Peyer's patch (tissue), 4 donors: ENCODE measurements at regions not wholly inside any gene's neighbourhood (a gene's known extent, or its start where the extent isn't known, plus 50 kb on each side); places are given as distances from the start of the nearest gene placed in this dataset.

Experiments used
- DNase-seq, 3 donors: peaks; one replicate each; pipeline ENCODE4 v3.0.0-alpha.2; 2017 to 2019
- H3K27ac ChIP-seq, 4 donors: fragments of 200-600 bp; sonication (generic); one replicate each; pipeline ENCODE4 v1.5.1; 2016 to 2019
- H3K27me3 ChIP-seq, 2 donors: fragments of 200-600 bp; sonication (generic); one replicate each; pipeline ENCODE4 v1.5.1; 2019
- H3K36me3 ChIP-seq, 3 donors: fragments of 200-600 bp; sonication (generic); one replicate each; pipeline ENCODE4 v1.5.1; 2016 to 2019
- H3K4me1 ChIP-seq, 4 donors: fragments of 200-600 bp; sonication (generic); one replicate each; pipeline ENCODE4 v1.5.1; 2016 to 2019
- H3K4me3 ChIP-seq, 4 donors: fragments of 200-600 bp; sonication (generic); 1 replicate in 3 of 4; 2 replicates in 1 of 4; pipeline ENCODE4 v1.5.1; 2016 to 2019; ENCODE audit warnings: mild to moderate bottlenecking in 1 of 4
- H3K9me3 ChIP-seq, 4 donors: fragments of 200-600 bp; sonication (generic); one replicate each; pipeline ENCODE4 v1.5.1; 2016 to 2019; ENCODE audit warnings: mild to moderate bottlenecking in 1 of 4
- POLR2A ChIP-seq, 2 donors: fragments of 450-650 bp; IDR thresholded peaks; one replicate each; pipeline ENCODE4 v1.5.1; 2017; ENCODE audit warnings: antibody characterized with exemption in 2 of 2, mild to moderate bottlenecking in 2 of 2, moderate library complexity in 2 of 2
- TF ChIP-seq, protein P1 (sequence below), 6 experiments: fragments of 450-650 bp in 4 of 6; fragments of 200-600 bp in 2 of 6; sonication (generic) in 1 of 6; IDR thresholded peaks; one replicate each; pipeline ENCODE4 v1.5.1; 2017 to 2019; ENCODE audit warnings: antibody characterized with exemption in 6 of 6, mild to moderate bottlenecking in 3 of 6, moderate library complexity in 1 of 6

DNA sequence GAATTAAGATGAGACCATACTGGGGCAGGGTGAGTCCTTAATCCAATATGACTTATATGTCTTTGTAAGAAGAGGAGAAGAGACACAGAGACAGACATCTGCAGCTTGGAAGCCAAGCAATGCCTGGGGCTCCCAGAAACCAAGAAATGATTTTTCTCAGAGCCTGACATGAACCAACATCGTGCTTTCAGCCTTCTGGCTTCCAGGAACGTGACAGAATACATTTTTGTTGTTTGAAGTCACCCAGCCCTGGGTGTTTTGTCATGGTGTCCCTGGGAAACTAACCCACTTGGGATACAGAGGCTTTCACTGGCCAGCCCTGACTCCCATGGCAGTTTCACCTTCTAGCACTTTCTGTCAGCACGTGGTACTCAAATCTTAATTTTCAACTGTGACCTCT lies 95.3 kb upstream of the SLC10A2 start:
- H3K27ac ChIP-seq: no peak overlapping the region
- H3K27me3 ChIP-seq: no peaks in the 10 kb centered on the region
- no peaks in the 10 kb centered on the region for H3K4me1 ChIP-seq
- TF ChIP-seq, protein P1, sequence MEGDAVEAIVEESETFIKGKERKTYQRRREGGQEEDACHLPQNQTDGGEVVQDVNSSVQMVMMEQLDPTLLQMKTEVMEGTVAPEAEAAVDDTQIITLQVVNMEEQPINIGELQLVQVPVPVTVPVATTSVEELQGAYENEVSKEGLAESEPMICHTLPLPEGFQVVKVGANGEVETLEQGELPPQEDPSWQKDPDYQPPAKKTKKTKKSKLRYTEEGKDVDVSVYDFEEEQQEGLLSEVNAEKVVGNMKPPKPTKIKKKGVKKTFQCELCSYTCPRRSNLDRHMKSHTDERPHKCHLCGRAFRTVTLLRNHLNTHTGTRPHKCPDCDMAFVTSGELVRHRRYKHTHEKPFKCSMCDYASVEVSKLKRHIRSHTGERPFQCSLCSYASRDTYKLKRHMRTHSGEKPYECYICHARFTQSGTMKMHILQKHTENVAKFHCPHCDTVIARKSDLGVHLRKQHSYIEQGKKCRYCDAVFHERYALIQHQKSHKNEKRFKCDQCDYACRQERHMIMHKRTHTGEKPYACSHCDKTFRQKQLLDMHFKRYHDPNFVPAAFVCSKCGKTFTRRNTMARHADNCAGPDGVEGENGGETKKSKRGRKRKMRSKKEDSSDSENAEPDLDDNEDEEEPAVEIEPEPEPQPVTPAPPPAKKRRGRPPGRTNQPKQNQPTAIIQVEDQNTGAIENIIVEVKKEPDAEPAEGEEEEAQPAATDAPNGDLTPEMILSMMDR (IDR thresholded peaks at IDR 0.05): no peak
- TF ChIP-seq POLR2A (IDR thresholded peaks at IDR 0.05): no peak
- H3K36me3 ChIP-seq: no peaks in the 10 kb centered on the region
- H3K4me3 ChIP-seq: no peak overlapping the region
- no peaks in the 10 kb centered on the region for H3K9me3 ChIP-seq
- DNase-seq: no peak

DNA sequence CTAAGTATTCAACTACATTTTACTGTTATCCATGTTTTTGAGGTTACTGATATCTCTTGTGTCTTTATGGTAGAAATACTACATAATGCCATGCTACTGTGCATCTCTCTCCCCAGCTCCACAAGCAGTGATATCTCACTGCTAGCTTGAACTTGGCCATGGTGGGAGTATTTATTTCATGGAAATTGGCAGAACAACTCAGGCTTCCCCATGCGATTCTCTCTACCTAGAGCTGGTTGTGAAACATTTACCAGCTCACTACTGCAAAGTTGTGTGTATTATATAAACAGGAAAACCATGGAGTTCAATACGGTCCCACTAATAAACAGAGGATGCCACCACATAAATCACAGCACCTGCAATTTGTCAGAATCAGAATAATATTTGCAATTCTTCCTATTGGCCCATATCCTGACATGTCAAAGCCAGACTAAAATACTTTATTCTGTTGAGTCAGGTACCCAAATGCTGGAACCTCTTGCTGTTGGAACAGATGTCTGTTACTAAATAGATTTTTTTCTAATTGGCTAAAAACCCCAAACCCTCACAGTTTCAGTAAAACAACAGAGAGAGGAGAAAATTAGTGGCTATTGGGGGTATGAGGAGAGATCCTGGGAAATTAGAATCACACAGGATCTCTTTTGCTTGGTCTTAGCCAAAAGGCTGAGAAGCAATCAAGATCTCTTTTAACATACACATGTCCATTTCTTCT lies 91.4 kb upstream of the SLC10A2 start:
- no peaks in the 10 kb centered on the region for H3K27me3 ChIP-seq
- no peak overlapping the region for H3K27ac ChIP-seq
- no peak for TF ChIP-seq POLR2A (IDR thresholded peaks at IDR 0.05)
- TF ChIP-seq, protein P1 (IDR thresholded peaks at IDR 0.05): no peak
- no peaks in the 10 kb centered on the region for H3K9me3 ChIP-seq
- no peak overlapping the region for H3K4me3 ChIP-seq
- no peaks in the 10 kb centered on the region for H3K36me3 ChIP-seq
- DNase-seq: no peak
- H3K4me1 ChIP-seq: no peaks in the 10 kb centered on the region

DNA sequence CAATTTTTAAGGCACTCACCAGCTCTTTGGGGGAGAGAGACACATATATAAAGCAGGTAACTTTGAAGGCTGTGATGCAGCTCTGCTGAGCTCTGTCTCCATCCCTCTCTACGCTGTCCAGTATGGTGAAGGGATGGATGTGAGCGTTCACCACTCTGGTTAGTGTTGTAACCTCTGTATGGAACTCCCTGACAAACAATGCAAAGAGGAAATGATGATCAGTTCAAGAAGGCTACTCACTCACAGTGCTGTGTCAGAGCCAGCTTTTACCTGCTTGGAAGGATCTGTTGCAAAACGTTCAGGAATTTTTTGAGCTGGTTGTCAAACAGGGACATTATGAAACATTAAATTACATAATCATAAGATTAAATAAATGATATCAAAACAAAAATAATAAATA lies 90.8 kb upstream of the SLC10A2 start:
- Histone ChIP-seq H3K4me3 (no peak overlapping the region), H3K4me1 (no peaks in the 10 kb centered on the region)
- TF ChIP-seq, protein P1 (IDR thresholded peaks at IDR 0.05): no peak
- TF ChIP-seq POLR2A (IDR thresholded peaks at IDR 0.05): no peak

DNA sequence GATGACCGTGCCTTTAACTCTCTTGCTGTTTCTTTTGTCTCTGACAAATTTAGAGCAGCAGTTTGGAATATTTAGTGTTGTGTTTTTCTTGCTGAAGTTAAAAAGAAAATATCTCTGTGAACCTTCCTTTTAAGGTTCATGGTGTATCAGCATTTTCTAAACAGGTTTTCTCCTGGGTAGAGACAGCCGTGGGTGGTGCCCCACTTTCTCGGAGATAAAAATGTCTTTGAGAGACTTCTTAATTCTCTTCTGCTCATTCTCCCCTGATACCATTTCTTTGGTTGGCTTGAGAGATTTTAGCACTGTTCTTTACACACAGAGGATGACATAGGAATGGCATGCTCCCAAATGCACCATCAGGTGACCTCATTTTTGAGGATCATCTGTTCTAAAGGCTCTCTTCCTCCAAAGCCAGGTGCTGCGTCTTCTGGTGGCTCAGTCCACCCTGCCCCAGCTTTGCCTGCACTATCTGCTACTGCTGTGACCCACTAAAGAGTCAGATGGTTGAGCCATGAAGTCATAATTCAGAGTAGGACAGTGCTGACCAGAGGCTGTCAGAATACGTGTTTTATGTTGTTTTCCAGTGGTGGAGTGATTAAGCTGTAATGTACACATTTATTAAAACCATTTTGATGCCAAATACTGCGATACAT lies 90.3 kb upstream of the SLC10A2 start:
- no peak for DNase-seq
- TF ChIP-seq, protein P1 (IDR thresholded peaks at IDR 0.05): no peak
- TF ChIP-seq POLR2A (IDR thresholded peaks at IDR 0.05): no peak
- H3K9me3 ChIP-seq: no peaks in the 10 kb centered on the region
- no peaks in the 10 kb centered on the region for H3K4me1 ChIP-seq
- no peaks in the 10 kb centered on the region for H3K27me3 ChIP-seq
- H3K27ac ChIP-seq: no peak overlapping the region
- H3K36me3 ChIP-seq: no peaks in the 10 kb centered on the region
- H3K4me3 ChIP-seq: no peak overlapping the region

More for the DNA sequence above, 90.8 kb upstream of the SLC10A2 start:
- no peaks in the 10 kb centered on the region for H3K36me3 ChIP-seq
- no peak for DNase-seq
- H3K27me3 ChIP-seq: no peaks in the 10 kb centered on the region
- no peaks in the 10 kb centered on the region for H3K9me3 ChIP-seq
- H3K27ac ChIP-seq: no peak overlapping the region

DNA sequence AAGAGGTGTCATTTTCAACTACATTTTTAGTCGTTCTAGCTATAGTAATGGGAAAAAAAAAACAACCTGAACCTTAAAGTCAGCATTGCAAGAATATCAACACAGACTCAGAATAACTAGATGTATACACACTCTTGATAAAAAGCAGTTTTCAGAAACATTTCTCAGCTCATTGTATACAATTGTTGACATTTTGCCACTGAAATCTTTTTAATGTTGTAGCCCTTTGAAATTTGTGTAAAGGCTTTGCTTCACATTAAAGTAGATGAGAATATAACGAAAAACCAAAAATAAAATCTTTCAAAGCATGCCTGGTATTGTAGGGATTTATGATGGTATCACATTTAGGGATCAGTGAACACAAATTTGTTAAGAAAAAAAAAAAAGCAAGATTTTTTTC lies 87.2 kb upstream of the SLC10A2 start:
- TF ChIP-seq, protein P1 (IDR thresholded peaks at IDR 0.05): no peak
- TF ChIP-seq POLR2A (IDR thresholded peaks at IDR 0.05): no peak
- H3K36me3 ChIP-seq: no peaks in the 10 kb centered on the region

More for the DNA sequence above, 87.2 kb upstream of the SLC10A2 start:
- no peak for DNase-seq
- Histone ChIP-seq H3K27me3 (no peaks in the 10 kb centered on the region), H3K4me1 (no peaks in the 10 kb centered on the region), H3K9me3 (no peaks in the 10 kb centered on the region), H3K27ac (no peak overlapping the region), H3K4me3 (no peak overlapping the region)
